A673 (cell line): ENCODE measurements at regions not wholly inside any gene's neighbourhood (a gene's known extent, or its start where the extent isn't known, plus 50 kb on each side); places are given as distances from the start of the nearest gene placed in this dataset.

Source experiments
- BruUV-seq: library from RNA; stranded (reverse); fragments of 400-500 nt; replicated peaks from 2 replicates; lab custom pipeline; 2021; lab: Mats Ljungman, UMichigan
- CTCF ChIA-PET: fragments of 300-600 bp; sonication (Branson Sonifier 250); formaldehyde crosslinking; loops from one replicate; lab custom pipeline; 2022; ENCODE audit warnings: antibody characterized with exemption; lab: Charles Lee
- POLR2A ChIA-PET: fragments of 300-600 bp; sonication (Branson Sonifier 250); formaldehyde crosslinking; loops from one replicate; lab custom pipeline; 2022; ENCODE audit warnings: antibody characterized with exemption; ENCODE audit not compliant: low non-redundant PET; lab: Charles Lee
- DNase-seq: peaks from one replicate; pipeline ENCODE4 v3.0.0-alpha.2; 2015; ENCODE audit warnings: low spot score
- H3K27ac ChIP-seq: fragments of 200-600 bp; sonication (generic); 2 replicates; pipeline ENCODE4 v1.5.1; 2016; ENCODE audit warnings: mixed run types, low read depth, mild to moderate bottlenecking, mixed read lengths, antibody characterized with exemption, low read length; ENCODE audit not compliant: poor library complexity, severe bottlenecking
- H3K27me3 ChIP-seq: fragments of 200-600 bp; sonication (generic); replicated peaks from 2 replicates; pipeline ENCODE4 v1.6.1; 2017; ENCODE audit warnings: mixed run types, low read depth, mild to moderate bottlenecking, mixed read lengths, antibody characterized with exemption, low read length; ENCODE audit not compliant: insufficient read depth, poor library complexity
- H3K36me3 ChIP-seq: fragments of 200-600 bp; sonication (generic); 2 replicates; pipeline ENCODE4 v1.6.1; 2016; ENCODE audit warnings: mixed run types, mild to moderate bottlenecking, mixed read lengths, antibody characterized with exemption, low read length; ENCODE audit not compliant: insufficient read depth, poor library complexity, severe bottlenecking
- H3K4me1 ChIP-seq: fragments of 200-600 bp; sonication (generic); 2 replicates; pipeline ENCODE4 v1.6.1; 2017; ENCODE audit warnings: mixed run types, mild to moderate bottlenecking, mixed read lengths, antibody characterized with exemption, low read length; ENCODE audit not compliant: insufficient read depth, poor library complexity, severe bottlenecking
- H3K4me3 ChIP-seq: fragments of 200-600 bp; sonication (generic); 2 replicates; pipeline ENCODE4 v1.5.1; 2016; ENCODE audit warnings: low read depth, mixed run types, mild to moderate bottlenecking, mixed read lengths, low read length; ENCODE audit not compliant: poor library complexity, severe bottlenecking
- H3K9me3 ChIP-seq: fragments of 200-600 bp; sonication (generic); 2 replicates; pipeline ENCODE4 v1.6.1; 2016; ENCODE audit warnings: mixed run types, low read depth, mild to moderate bottlenecking, mixed read lengths, antibody characterized with exemption, low read length; ENCODE audit not compliant: poor library complexity, severe bottlenecking
- EZH2 ChIP-seq: fragments of 200-600 bp; sonication (generic); IDR thresholded peaks from 2 replicates; pipeline ENCODE4 v1.6.1; 2017; ENCODE audit warnings: borderline replicate concordance, low read depth, mild to moderate bottlenecking, mixed read lengths, antibody characterized with exemption, low read length; ENCODE audit not compliant: poor library complexity, severe bottlenecking
- intact Hi-C: fragments of 100-400 bp; cut with micrococcal nuclease; formaldehyde crosslinking; loops from one replicate; pipeline ENCODE4 v1.10.0; 2022; ENCODE audit not compliant: unreplicated experiment
- TF ChIP-seq, protein P1 (sequence below): fragments of 300-800, 200-600 bp; sonication (generic); conservative IDR thresholded peaks from 2 replicates; pipeline ENCODE4 v1.5.1; 2017; ENCODE audit warnings: low read depth, mild to moderate bottlenecking, antibody characterized with exemption, low read length, moderate library complexity, mixed read lengths

- DNase-seq, result no peak
- Histone ChIP-seq H3K4me1 (no peaks in the 10 kb centered on the region), H3K27me3 (peaks cover 80% of the 10 kb centered on the region), H3K9me3 (no peaks in the 10 kb centered on the region), H3K4me3 (no peak overlapping the region), H3K27ac (no peak overlapping the region), H3K36me3 (no peaks in the 10 kb centered on the region)
- intact Hi-C loops, result no loop called here
- TF ChIP-seq, protein P1, sequence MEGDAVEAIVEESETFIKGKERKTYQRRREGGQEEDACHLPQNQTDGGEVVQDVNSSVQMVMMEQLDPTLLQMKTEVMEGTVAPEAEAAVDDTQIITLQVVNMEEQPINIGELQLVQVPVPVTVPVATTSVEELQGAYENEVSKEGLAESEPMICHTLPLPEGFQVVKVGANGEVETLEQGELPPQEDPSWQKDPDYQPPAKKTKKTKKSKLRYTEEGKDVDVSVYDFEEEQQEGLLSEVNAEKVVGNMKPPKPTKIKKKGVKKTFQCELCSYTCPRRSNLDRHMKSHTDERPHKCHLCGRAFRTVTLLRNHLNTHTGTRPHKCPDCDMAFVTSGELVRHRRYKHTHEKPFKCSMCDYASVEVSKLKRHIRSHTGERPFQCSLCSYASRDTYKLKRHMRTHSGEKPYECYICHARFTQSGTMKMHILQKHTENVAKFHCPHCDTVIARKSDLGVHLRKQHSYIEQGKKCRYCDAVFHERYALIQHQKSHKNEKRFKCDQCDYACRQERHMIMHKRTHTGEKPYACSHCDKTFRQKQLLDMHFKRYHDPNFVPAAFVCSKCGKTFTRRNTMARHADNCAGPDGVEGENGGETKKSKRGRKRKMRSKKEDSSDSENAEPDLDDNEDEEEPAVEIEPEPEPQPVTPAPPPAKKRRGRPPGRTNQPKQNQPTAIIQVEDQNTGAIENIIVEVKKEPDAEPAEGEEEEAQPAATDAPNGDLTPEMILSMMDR, result no peak
- ChIA-PET POLR2A (no interaction called here), CTCF (no interaction called here)
- BruUV-seq, result no TSS peak
Observed at GRCh38 chr10:104589431-104589830, 51.7 kb upstream of the SORCS3 start.

DNA sequence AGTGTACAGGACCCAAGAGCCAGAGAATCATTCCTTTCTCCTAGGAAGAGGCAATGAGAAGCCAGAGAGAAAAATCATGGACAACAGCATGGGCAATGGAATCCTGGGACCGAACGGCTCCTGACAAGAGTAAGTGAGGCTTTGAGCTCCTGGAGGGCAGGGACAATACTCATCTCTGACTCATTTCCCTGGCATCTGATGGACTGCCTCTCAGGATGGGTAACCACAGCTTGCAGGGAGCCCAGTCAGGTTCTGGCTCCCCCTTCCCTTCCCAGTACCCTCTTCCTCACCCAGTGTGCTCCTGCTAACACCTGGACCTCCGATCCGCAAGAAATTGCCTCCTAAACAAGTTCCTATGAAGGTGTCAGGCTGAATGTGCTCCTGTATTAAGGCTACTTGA, 51.2 kb upstream of the SORCS3 start:
- intact Hi-C loops, result no loop called here
- H3K9me3 ChIP-seq, result no peaks in the 10 kb centered on the region
- H3K36me3 ChIP-seq, result no peaks in the 10 kb centered on the region
- ChIA-PET CTCF (no interaction called here), POLR2A (no interaction called here)
- no peaks in the 10 kb centered on the region for H3K4me1 ChIP-seq
- TF ChIP-seq, protein P1, result no peak
- TF ChIP-seq EZH2, result no peak
- H3K4me3 ChIP-seq, result no peak overlapping the region
- BruUV-seq, result no TSS peak
- peak; percentile 39 for DNase-seq
- H3K27ac ChIP-seq, result no peak overlapping the region
- peaks cover 82% of the 10 kb centered on the region for H3K27me3 ChIP-seq
